ENCODE measurements at regions not wholly inside any gene's neighbourhood (a gene's known extent, or its start where the extent isn't known, plus 50 kb on each side); places are given as distances from the start of the nearest gene placed in this dataset.

- Histone ChIP-seq H3K27ac (ENCODE audit: control insufficient read depth, insufficient read depth) (no peak overlapping the region), H3K9me3 (replicated peaks; ENCODE audit: control insufficient read depth, insufficient read depth, low read length) (no peaks in the 10 kb centered on the region; the same call in 2 of the 3 replicates), H3K36me3 (ENCODE audit: control insufficient read depth in 2 of 2, insufficient read depth in 2 of 2, low read length in 1 of 2) (no peaks in the 10 kb centered on the region), H3K79me2 (ENCODE audit: control insufficient read depth, insufficient read depth, low read length) (no peaks in the 10 kb centered on the region), H3K9ac (ENCODE audit: control insufficient read depth, insufficient read depth, low read length) (no peak overlapping the region), H3K4me3 (no peak overlapping the region), H3K4me1 (ENCODE audit: control insufficient read depth, insufficient read depth, low read length) (no peaks in the 10 kb centered on the region), H2AFZ (ENCODE audit: control insufficient read depth, low read depth, low read length) (no peak overlapping the region), H3K4me2 (ENCODE audit: control insufficient read depth, insufficient read depth) (no peak overlapping the region), H4K20me1 (ENCODE audit: control insufficient read depth, insufficient read depth) (no peaks in the 10 kb centered on the region), H3K27me3 (replicated peaks in 1 of 2; ENCODE audit: control insufficient read depth in 2 of 2, insufficient read depth in 2 of 2, low read length in 1 of 2) (no peaks in the 10 kb centered on the region)
- intact Hi-C loops (cut with micrococcal nuclease; ENCODE audit: unreplicated experiment) = no loop called here
- ChIA-PET CTCF (no interaction called here), SMC1A (ENCODE audit: uncharacterized antibody, unreplicated experiment) (no interaction called here), RAD21 (ENCODE audit: unreplicated experiment) (no interaction called here), POLR2A (no interaction called here)
- no peak for DNase-seq (ENCODE audit: low read depth, low spot score)
- no peak for TF ChIP-seq USF2 (IDR thresholded peaks at IDR 0.05; ENCODE audit: borderline replicate concordance, low read depth, low read length)
- FAIRE-seq = no peak
- 10% methylated on average over 4 of the region's 4 CpGs for WGBS (ENCODE audit: insufficient coverage, insufficient replicate concordance, low lambda C conversion rate, missing lambda C conversion rate)
- no TSS peak for BruUV-seq (replicated peaks)
- in situ Hi-C loops (cut with MboI) = no loop called here
- no peak for ATAC-seq
Observed at GRCh38 chr16:49912721-49913120, 56.8 kb upstream of the ZNF423 start.

- CTCF ChIA-PET = no interaction called here
Observed at GRCh38 chr16:49913720-49914119, 57.8 kb upstream of the ZNF423 start.

More at GRCh38 chr16:49913720-49914119, 57.8 kb upstream of the ZNF423 start:
- DNase-seq (ENCODE audit: low read depth, low spot score) (no peak), FAIRE-seq (no peak), ATAC-seq (no peak)
- no peaks in the 10 kb centered on the region for H3K27me3 ChIP-seq (replicated peaks in 1 of 2; ENCODE audit: control insufficient read depth in 2 of 2, insufficient read depth in 2 of 2, low read length in 1 of 2)
- no peak for TF ChIP-seq CBX3 (IDR thresholded peaks at IDR 0.05; ENCODE audit: borderline replicate concordance, low read depth)
- TF ChIP-seq BACH1 (IDR thresholded peaks at IDR 0.05; ENCODE audit: borderline replicate concordance) = no peak
- no peak for TF ChIP-seq ETV6 (conservative IDR thresholded peaks at IDR 0.05 in 1 of 2, IDR thresholded peaks at IDR 0.05 in 1 of 2; ENCODE audit: borderline replicate concordance in 1 of 2, low read depth in 1 of 2)
- no peak for TF ChIP-seq RELA (IDR thresholded peaks at IDR 0.05; ENCODE audit: borderline replicate concordance, partially characterized antibody)
- no peak for TF ChIP-seq ZNF217 (IDR thresholded peaks at IDR 0.05)
- TF ChIP-seq CBX5 (IDR thresholded peaks at IDR 0.05; ENCODE audit: low read depth) = no peak
- 30% methylated on average over 6 of the region's 6 CpGs for WGBS (ENCODE audit: insufficient coverage, insufficient replicate concordance, low lambda C conversion rate, missing lambda C conversion rate)
- in situ Hi-C loops (cut with MboI) = no loop called here
- no peaks in the 10 kb centered on the region for H4K20me1 ChIP-seq (ENCODE audit: control insufficient read depth, insufficient read depth)
- no peak overlapping the region for H2AFZ ChIP-seq (ENCODE audit: control insufficient read depth, low read depth, low read length)
- no peak overlapping the region for H3K4me3 ChIP-seq
- ChIA-PET RAD21 (ENCODE audit: unreplicated experiment) (no interaction called here), SMC1A (ENCODE audit: uncharacterized antibody, unreplicated experiment) (no interaction called here), POLR2A (no interaction called here)
- no peak overlapping the region for H3K9ac ChIP-seq (ENCODE audit: control insufficient read depth, insufficient read depth, low read length)
- H3K4me2 ChIP-seq (ENCODE audit: control insufficient read depth, insufficient read depth) = no peak overlapping the region
- no peak overlapping the region for H3K27ac ChIP-seq (ENCODE audit: control insufficient read depth, insufficient read depth)
- H3K79me2 ChIP-seq (ENCODE audit: control insufficient read depth, insufficient read depth, low read length) = no peaks in the 10 kb centered on the region
- no peaks in the 10 kb centered on the region; the same call in 2 of the 3 replicates for H3K9me3 ChIP-seq (replicated peaks; ENCODE audit: control insufficient read depth, insufficient read depth, low read length)
- BruUV-seq (replicated peaks) = no TSS peak
- no peaks in the 10 kb centered on the region for H3K36me3 ChIP-seq (ENCODE audit: control insufficient read depth in 2 of 2, insufficient read depth in 2 of 2, low read length in 1 of 2)
- no peaks in the 10 kb centered on the region for H3K4me1 ChIP-seq (ENCODE audit: control insufficient read depth, insufficient read depth, low read length)
- intact Hi-C loops (cut with micrococcal nuclease; ENCODE audit: unreplicated experiment) = no loop called here

Data from GM12878 (cell line).